ENCODE measurements at regions not wholly inside any gene's neighbourhood (a gene's known extent, or its start where the extent isn't known, plus 50 kb on each side); places are given as distances from the start of the nearest gene placed in this dataset.
"Not testable (repeated sequence)": the region's sequence is repeated elsewhere in the genome, so short reads cannot be mapped to it uniquely, and the experiment has no call there.

- no peak for DNase-seq
These were observed 52.0 kb upstream of the LRIG1 start for GRCh38 chr3:66552846-66553245.

DNA sequence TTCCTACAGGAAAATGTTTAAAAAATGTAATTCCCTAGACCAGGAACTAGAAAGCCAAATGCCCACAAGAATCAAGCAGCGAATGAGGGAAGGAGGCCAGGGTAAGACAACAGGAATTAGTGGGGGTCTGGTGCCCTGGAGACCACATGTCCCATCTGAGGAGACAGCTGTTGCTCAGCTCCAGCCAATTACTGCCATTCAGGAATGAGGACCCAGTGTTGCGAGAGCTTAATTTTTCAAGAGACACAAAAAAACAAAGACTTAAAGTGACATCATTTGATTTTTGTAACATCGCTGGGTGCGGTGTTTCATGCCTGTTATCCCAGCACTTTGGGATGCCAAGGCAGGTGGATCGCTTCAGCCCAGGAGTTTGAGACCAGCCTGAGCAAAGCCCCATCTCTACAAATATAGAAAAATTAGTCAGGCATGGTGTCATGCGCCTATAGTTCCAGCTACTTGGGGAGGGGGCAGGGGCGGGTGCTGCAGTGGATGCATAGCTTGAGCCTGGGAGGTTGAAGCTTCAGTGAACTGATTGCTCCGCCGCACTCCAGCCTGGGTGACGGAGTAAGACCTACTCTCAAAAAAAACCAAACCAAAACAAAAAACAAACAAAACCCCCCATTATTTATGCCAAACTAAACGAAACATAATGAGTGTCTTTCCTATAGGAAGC, 52.8 kb upstream of the LRIG1 start:
- DNase-seq = no peak

GRCh38 chr3:66554178-66554577, 53.4 kb upstream of the LRIG1 start:
- no peak for DNase-seq

DNA sequence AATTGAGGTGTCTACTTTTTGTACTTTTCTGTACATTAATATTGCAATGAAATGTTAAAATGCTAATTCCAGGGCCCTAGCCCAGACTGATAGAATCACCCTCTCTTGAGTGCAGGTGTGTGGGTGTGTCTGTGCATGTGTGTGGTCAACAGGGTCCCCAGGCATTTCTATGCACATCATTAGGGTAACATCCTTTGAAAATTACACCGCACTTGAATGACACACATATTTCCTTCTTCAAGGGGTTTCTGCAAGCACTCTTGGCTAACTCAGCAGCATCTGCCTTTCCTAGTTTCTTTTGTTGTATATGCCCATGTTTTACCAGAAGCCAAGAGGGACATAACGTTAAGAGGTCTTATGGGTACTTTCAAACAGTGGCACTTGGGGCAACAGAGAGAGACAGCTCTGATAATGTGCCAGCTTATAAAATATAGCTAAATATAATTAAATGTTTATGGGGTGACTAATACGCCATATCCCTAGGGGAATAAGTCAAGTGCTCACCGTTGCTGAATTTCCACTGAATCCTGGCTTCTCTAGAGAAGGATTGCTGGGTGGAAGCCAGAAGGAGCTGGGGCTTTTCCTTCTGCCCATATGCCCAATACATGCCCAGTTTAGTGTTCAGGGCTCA, 54.5 kb upstream of the LRIG1 start:
- DNase-seq = no peak

- no peak for DNase-seq
These were observed 56.3 kb upstream of the LRIG1 start for GRCh38 chr3:66557170-66557569.

DNA sequence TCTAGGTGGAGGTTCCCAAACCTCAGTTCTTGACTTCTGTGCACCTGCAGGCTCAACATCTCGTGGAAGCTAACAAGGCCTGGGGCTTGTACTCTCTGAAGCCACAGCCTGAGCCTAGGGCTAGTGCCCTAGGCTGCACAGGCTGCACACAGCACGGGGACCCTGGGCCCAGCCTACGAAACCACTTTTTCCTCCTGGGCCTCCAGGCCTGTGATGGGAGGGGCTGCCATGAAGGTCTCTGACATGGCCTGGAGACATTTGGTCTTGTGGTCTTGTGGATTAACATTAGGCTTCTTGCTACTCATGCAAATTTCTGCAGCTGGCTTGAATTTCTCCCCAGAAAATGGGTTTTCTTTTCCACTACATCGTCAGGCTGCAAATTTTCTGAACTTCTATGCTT, 59.1 kb upstream of the LRIG1 start:
- not testable (repeated sequence) for DNase-seq

GRCh38 chr3:66561367-66561766, 60.5 kb upstream of the LRIG1 start:
- no peak for DNase-seq

GRCh38 chr3:66565301-66565700, 64.5 kb upstream of the LRIG1 start:
- no peak for DNase-seq

GRCh38 chr3:66567077-66567476, 66.3 kb upstream of the LRIG1 start:
- no peak for DNase-seq

DNA sequence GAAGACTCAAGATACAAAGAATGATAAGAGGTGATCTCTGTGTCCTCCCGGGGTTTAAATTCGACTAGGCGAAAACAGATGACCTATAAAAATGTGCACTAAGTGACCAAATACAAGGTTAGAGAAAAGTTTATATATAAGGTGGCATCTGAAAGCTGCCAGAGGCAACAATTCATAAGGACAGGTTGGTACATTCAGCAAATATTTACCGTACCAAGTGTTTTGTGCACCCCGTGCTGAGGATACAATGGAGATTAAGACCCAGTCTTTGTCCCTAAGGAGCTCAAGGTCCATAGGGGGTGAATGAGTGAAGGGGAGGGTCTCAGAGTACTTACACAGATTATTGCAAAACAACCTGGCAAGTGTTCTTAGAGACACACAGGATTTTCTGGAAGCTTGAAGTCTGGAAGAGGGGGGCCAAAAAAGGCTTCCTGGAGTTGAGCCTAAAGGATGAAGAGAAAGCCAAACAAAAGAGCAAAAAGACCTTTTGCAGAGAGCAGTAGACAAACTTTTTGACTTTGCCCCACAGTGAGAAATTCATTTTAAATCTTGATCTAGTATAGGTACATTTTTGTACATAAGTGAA, 71.4 kb upstream of the LRIG1 start:
- no peak for DNase-seq

GRCh38 chr3:66572938-66573710, 72.3 kb upstream of the LRIG1 start:
- DNase-seq = no peak

GRCh38 chr3:66574091-66574490, 73.3 kb upstream of the LRIG1 start:
- no peak for DNase-seq

GRCh38 chr3:66577426-66578203, 76.8 kb upstream of the LRIG1 start:
- no peak for DNase-seq

DNA sequence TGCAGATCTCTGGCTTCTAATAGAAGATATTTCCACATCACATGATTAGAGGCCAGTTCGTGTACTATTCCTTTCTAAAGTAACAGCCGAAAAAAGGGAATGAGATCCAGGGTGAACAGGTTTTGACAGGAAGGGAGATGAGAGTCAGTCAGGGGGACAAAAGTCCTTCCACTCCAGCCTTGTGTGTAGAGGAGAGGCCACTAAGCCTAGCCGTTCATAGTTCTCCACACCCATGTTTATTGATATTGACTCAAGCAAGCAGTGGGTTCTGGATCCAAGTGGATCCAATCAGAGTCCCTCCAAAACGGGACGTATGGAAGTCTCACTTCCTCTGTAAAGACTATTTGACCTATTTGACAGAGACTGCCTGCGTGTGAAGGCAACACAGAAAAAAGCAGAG, 80.4 kb upstream of the LRIG1 start:
- DNase-seq = no peak

DNA sequence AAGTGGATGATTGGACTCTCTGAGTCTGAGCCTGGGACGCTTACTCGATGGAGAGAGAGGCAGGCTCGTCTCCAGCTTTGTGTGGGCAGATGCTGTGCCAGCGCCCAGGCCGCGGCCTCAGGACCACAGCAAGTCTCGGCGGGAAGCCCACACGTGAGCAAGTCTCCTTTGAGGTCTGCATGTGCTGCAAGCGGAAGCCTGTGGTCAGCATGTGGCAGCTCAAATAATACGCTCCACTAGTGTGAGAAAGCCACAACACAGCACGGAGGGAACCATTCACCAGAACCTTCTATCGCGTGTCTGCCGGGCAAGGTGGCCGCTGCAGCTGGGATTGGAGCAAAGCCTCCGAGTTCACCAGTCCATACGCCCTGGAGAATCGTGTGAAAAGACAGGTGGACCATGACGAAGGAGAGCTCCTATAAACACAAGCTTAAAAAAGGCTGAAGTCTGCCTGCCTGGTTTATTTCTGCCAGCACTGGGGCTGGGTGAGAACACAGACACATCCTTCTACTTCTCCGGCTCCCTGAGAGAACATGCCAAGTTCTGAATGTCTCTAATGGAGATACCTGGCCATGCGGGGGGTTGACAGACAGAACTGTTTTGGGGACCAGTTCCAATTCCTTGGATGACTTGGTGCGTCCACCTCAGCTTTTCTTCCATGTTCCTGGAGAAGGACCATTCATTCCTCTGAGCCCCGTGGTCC, 82.0 kb upstream of the LRIG1 start:
- no peak for DNase-seq

DNA sequence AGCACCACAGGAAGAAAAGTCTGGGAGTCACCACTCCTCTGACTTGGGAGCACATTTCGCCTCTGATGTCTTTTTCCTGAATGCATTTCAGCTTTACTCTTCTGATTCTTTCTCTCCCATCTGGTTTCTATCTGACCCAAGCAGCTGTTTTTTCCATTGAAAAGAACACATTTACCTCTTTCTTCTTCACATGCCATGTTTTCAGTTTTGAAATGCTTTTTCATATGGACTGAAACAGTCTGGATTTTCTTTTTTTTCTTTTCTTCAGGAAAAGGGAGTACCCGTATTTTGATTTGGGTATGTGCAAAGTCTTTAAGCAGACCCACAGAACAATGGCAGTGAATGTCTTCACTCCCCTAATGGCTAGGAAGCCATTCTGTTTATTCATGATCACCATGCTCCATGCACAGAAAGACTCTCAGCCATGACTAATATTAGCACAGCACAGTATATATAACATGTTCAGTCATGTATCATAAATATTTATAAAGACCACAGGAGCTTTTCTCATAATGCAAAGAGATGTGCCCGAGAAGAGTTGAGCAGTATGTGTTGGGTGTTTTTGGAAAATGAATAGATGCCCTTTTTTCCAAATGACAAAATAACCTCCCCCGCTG, 82.7 kb upstream of the LRIG1 start:
- DNase-seq = no peak

DNA sequence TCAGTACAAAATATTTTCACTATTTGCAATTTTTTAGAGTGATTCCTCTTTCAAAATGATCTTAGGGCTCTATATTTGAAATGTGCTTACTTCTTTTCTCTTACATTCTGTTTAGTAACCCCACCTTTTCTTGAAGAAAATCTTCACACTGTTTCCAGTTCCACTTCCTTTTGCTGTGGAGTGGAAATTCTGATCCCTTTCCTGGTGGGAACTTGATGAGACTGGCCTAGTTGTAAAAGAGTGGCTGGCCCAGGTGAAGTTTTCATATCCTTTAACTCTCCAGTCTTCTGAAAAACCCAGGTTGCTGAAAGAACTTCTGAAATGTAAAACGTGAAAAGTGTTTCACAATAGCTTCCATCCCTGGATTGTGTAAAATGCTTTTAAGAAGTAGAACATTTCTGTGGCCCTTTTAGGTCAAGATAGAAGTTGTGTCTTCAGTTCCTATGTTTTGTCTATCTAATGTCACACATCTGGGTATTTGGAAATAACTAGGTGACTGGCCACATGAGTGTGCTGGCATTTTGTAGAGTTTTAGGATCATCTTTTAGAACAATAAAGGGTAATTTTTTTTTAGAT, 84.8 kb upstream of the LRIG1 start:
- DNase-seq = no peak

- no peak for DNase-seq
These were observed 86.0 kb upstream of the LRIG1 start for GRCh38 chr3:66586853-66587252.

DNA sequence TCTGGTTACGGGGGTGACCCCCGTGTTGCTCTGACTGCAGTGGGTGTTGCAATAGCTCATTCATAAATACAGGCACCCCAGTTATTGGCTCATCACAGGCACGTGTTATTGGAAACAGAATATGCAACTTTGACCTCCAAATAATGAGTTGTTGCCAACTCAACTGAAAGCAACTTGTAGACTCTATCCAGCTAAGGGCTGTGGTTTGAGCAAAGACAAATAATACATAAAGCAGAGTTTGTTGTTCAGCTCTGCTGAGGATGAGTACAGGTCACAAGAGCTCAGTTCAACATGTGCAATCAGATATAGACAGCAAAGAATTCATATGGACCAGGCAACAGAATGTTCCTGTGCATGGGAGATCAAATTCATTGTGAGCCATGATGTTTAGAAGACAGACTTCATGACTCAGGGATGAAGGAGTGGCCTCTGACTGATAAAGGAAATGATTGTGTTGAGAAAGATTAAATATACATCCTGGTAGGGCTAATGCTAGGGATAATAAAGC, 87.6 kb upstream of the LRIG1 start:
- no peak for DNase-seq

- DNase-seq = no peak
These were observed 91.4 kb upstream of the LRIG1 start for GRCh38 chr3:66592016-66592761.
